ENCODE measurements at regions not wholly inside any gene's neighbourhood (a gene's known extent, or its start where the extent isn't known, plus 50 kb on each side); places are given as distances from the start of the nearest gene placed in this dataset.

- TF ChIP-seq POLR2A (IDR thresholded peaks at IDR 0.05; ENCODE audit: low read depth, low read length) = no peak
- TF ChIP-seq POLR2AphosphoS5 (IDR thresholded peaks at IDR 0.05; ENCODE audit: low read depth, low read length) = no peak
- no peak for TF ChIP-seq TAF1 (IDR thresholded peaks at IDR 0.05; ENCODE audit: low read depth, low read length)
- TF ChIP-seq SPI1 (IDR thresholded peaks at IDR 0.05; ENCODE audit: low read depth, low read length) = no peak
- no peak for TF ChIP-seq PAX5 (IDR thresholded peaks at IDR 0.05; ENCODE audit: insufficient read depth, low read length, severe bottlenecking)
- no peak for TF ChIP-seq POU2F2 (IDR thresholded peaks at IDR 0.05; ENCODE audit: low read depth, low read length)
These were observed 318.6 kb downstream of the SLC4A3 start for GRCh38 chr2:219946021-219946420.
